OCI-LY7 (cell line): ENCODE measurements at regions not wholly inside any gene's neighbourhood (a gene's known extent, or its start where the extent isn't known, plus 50 kb on each side); places are given as distances from the start of the nearest gene placed in this dataset.

ENCODE experiments used
- BruUV-seq: library from RNA; stranded (reverse); fragments of 400-500 nt; replicated peaks from 2 replicates; lab custom pipeline; 2021; lab: Mats Ljungman, UMichigan
- CTCF ChIA-PET: fragments of 300-600 bp; sonication (Branson Sonifier 250); formaldehyde crosslinking; loops from one replicate; lab custom pipeline; 2022; ENCODE audit warnings: antibody characterized with exemption; ENCODE audit not compliant: unreplicated experiment; lab: Charles Lee
- POLR2A ChIA-PET: fragments of 300-600 bp; sonication (Branson Sonifier 250); formaldehyde crosslinking; loops from one replicate; lab custom pipeline; 2022; ENCODE audit warnings: antibody characterized with exemption; lab: Charles Lee
- DNase-seq: peaks from one replicate; pipeline ENCODE4 v3.0.0-alpha.2; 2015; ENCODE audit warnings: low spot score
- H2AFZ ChIP-seq: fragments of 200-600 bp; sonication (generic), shearing (Covaris generic); 2 replicates; pipeline ENCODE4 v1.6.1; 2014; ENCODE audit warnings: mild to moderate bottlenecking, antibody characterized with exemption, low read length, moderate library complexity
- H3K27ac ChIP-seq: fragments of 200-600 bp; sonication (generic); 2 replicates; pipeline ENCODE4 v1.5.1; 2014; ENCODE audit warnings: mixed run types, low read depth, mild to moderate bottlenecking, moderate library complexity, low read length, inconsistent platforms; ENCODE audit not compliant: poor library complexity, severe bottlenecking
- H3K36me3 ChIP-seq: fragments of 200-600 bp; sonication (generic); 2 replicates; pipeline ENCODE4 v1.6.1; 2014; ENCODE audit warnings: mild to moderate bottlenecking, antibody characterized with exemption, low read length, moderate library complexity, mixed read lengths; ENCODE audit not compliant: insufficient read depth
- H3K4me1 ChIP-seq: fragments of 200-600 bp; sonication (generic); 2 replicates; pipeline ENCODE4 v1.5.1; 2014; ENCODE audit warnings: mild to moderate bottlenecking, low read length; ENCODE audit not compliant: insufficient read depth, poor library complexity, severe bottlenecking
- H3K4me2 ChIP-seq: fragments of 200-600 bp; sonication (generic); 2 replicates; pipeline ENCODE4 v1.6.1; 2014; ENCODE audit warnings: mild to moderate bottlenecking, low read length
- H3K4me3 ChIP-seq: fragments of 200-600 bp; sonication (generic); 2 replicates; pipeline ENCODE4 v1.5.1; 2014; ENCODE audit warnings: mild to moderate bottlenecking, low read depth, low read length; ENCODE audit not compliant: poor library complexity, severe bottlenecking
- H3K79me2 ChIP-seq: fragments of 200-600 bp; sonication (generic); 2 replicates; pipeline ENCODE4 v1.6.1; 2016; ENCODE audit warnings: low read depth, mild to moderate bottlenecking, low read length, moderate library complexity, mixed read lengths; ENCODE audit not compliant: insufficient read depth
- H3K9me2 ChIP-seq: fragments of 200-600 bp; sonication (generic); 2 replicates; pipeline ENCODE4 v1.6.1; 2016; ENCODE audit warnings: mild to moderate bottlenecking, low read length, mixed read lengths; ENCODE audit not compliant: insufficient read depth
- H3K9me3 ChIP-seq: fragments of 200-600 bp; sonication (generic); 2 replicates; pipeline ENCODE4 v1.6.1; 2014; ENCODE audit warnings: mild to moderate bottlenecking, mixed run types, low read length, mixed read lengths
- H4K20me1 ChIP-seq: fragments of 200-600 bp; sonication (generic); 2 replicates; pipeline ENCODE4 v1.6.1; 2014; ENCODE audit warnings: mild to moderate bottlenecking, antibody characterized with exemption, low read length, moderate library complexity, mixed read lengths; ENCODE audit not compliant: insufficient read depth
- EZH2phosphoT487 ChIP-seq: fragments of 200-600 bp; sonication (generic); IDR thresholded peaks from 2 replicates; pipeline ENCODE4 v1.6.1; 2018; ENCODE audit warnings: low read depth, borderline replicate concordance, mild to moderate bottlenecking, mixed run types, antibody characterized with exemption, low read length, moderate library complexity, mixed read lengths
- intact Hi-C: fragments of 100-400 bp; cut with micrococcal nuclease; formaldehyde crosslinking; loops from one replicate; pipeline ENCODE4 v1.10.0; 2022; ENCODE audit not compliant: unreplicated experiment
- TF ChIP-seq, protein P1 (sequence below): fragments of 200-600 bp; sonication (generic); conservative IDR thresholded peaks from 2 replicates; pipeline ENCODE4 v1.5.1; 2014; ENCODE audit warnings: mild to moderate bottlenecking, antibody characterized with exemption, low read length, moderate library complexity, mixed read lengths

DNA sequence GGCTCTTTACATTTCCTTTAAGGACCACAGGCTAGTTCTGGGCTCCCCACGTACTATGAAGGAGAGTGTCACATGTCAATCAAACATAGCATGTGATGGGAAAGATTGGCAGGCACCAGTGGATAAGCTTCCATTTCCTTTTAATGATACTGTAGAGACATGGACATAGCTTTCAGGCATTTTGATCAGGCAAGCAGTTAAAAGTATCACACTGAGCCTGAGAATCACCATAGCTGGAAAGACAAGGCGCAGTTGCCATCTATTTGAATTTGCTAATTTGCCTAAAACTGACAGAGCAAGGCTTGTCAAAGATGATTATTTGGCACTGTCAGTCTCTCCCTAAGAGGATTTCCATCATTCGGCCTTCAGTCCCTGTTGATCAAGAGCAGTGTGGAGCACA is 263.4 kb upstream of the TAC1 start:
- Histone ChIP-seq H3K4me3 (no peak overlapping the region), H3K79me2 (no peaks in the 10 kb centered on the region), H3K4me2 (no peak overlapping the region), H3K27ac (no peak overlapping the region), H3K4me1 (no peaks in the 10 kb centered on the region), H3K9me3 (no peaks in the 10 kb centered on the region), H3K36me3 (no peaks in the 10 kb centered on the region), H4K20me1 (no peaks in the 10 kb centered on the region; the same call in 1 of the 2 replicates), H2AFZ (no peak overlapping the region), H3K9me2 (no peaks in the 10 kb centered on the region; the same call in 1 of the 2 replicates)
- TF ChIP-seq, protein P1, sequence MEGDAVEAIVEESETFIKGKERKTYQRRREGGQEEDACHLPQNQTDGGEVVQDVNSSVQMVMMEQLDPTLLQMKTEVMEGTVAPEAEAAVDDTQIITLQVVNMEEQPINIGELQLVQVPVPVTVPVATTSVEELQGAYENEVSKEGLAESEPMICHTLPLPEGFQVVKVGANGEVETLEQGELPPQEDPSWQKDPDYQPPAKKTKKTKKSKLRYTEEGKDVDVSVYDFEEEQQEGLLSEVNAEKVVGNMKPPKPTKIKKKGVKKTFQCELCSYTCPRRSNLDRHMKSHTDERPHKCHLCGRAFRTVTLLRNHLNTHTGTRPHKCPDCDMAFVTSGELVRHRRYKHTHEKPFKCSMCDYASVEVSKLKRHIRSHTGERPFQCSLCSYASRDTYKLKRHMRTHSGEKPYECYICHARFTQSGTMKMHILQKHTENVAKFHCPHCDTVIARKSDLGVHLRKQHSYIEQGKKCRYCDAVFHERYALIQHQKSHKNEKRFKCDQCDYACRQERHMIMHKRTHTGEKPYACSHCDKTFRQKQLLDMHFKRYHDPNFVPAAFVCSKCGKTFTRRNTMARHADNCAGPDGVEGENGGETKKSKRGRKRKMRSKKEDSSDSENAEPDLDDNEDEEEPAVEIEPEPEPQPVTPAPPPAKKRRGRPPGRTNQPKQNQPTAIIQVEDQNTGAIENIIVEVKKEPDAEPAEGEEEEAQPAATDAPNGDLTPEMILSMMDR, result no peak
- no peak for TF ChIP-seq EZH2phosphoT487
- POLR2A ChIA-PET, result no interaction called here
- DNase-seq, result no peak
- CTCF ChIA-PET, result no interaction called here
- BruUV-seq, result no TSS peak
- intact Hi-C loops, result no loop called here

DNA sequence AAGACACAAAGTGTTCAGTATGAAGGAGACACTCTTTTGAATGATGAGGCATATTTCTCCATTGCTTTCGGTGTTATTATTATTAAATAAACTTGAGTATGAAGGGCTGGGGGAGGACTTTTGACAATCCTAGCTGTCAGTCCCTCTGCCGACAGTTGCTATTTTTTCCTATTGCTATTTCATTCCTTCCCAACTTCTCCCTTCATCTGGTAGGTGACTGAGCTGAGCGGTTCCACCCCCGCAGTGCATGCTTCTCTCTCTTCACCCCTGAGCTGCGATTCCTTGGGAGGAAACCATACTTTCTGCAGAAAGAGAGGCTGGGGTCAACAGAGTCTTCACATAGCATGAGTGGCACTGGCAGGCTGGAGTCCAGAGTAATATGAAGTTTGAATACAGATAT is 261.2 kb upstream of the TAC1 start:
- no peaks in the 10 kb centered on the region; the same call in 1 of the 2 replicates for H4K20me1 ChIP-seq
- POLR2A ChIA-PET, result no interaction called here
- no peaks in the 10 kb centered on the region for H3K36me3 ChIP-seq
- intact Hi-C loops, result no loop called here
- no peaks in the 10 kb centered on the region; the same call in 1 of the 2 replicates for H3K9me2 ChIP-seq
- CTCF ChIA-PET, result no interaction called here
- no peaks in the 10 kb centered on the region for H3K9me3 ChIP-seq
- H3K4me3 ChIP-seq, result no peak overlapping the region
- no peak for TF ChIP-seq EZH2phosphoT487
- TF ChIP-seq, protein P1, result no peak
- BruUV-seq, result no TSS peak
- no peaks in the 10 kb centered on the region for H3K4me1 ChIP-seq
- H2AFZ ChIP-seq, result no peak overlapping the region
- H3K27ac ChIP-seq, result no peak overlapping the region
- H3K79me2 ChIP-seq, result no peaks in the 10 kb centered on the region
- H3K4me2 ChIP-seq, result no peak overlapping the region
- no peak for DNase-seq

DNA sequence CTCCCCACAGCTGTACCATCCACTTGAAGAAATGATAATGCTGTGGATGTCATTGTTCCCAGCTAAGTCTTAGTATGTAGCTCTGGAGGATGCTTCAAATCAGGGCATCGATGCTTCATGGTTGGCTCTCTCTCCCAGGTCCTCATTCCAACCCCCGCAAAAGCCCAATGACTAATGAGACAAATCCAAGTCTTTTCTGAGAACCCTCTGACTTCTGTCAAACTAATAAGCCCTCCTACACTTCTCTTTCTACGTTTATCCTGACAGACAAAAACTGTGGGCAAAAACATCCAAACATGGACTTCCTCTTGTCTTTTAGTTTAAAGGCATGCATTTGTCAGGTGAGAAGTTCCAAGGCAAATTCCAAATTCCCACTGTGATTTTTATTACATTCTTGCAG is 260.4 kb upstream of the TAC1 start:
- Histone ChIP-seq H3K27ac (no peak overlapping the region), H3K79me2 (no peaks in the 10 kb centered on the region), H2AFZ (no peak overlapping the region), H4K20me1 (no peaks in the 10 kb centered on the region; the same call in 1 of the 2 replicates), H3K9me2 (no peaks in the 10 kb centered on the region), H3K4me2 (no peak overlapping the region), H3K36me3 (no peaks in the 10 kb centered on the region), H3K4me1 (no peaks in the 10 kb centered on the region), H3K4me3 (no peak overlapping the region), H3K9me3 (no peaks in the 10 kb centered on the region)
- BruUV-seq, result no TSS peak
- intact Hi-C loops, result no loop called here
- POLR2A ChIA-PET, result no interaction called here
- DNase-seq, result no peak
- TF ChIP-seq, protein P1, result no peak
- no peak for TF ChIP-seq EZH2phosphoT487
- CTCF ChIA-PET, result no interaction called here
